UCSD-AML1 (cell line): ENCODE measurements at regions not wholly inside any gene's neighbourhood (a gene's known extent, or its start where the extent isn't known, plus 50 kb on each side); places are given as distances from the start of the nearest gene placed in this dataset.

Experiments
- DNase-seq: peaks from one replicate; lab custom pipeline; 2025; ENCODE audit not compliant: unreplicated experiment; lab: John Stamatoyannopoulos, UW

- DNase-seq: no peak
Observed at GRCh38 chr19:29098091-29098490, 114.9 kb downstream of the UQCRFS1 start.

- DNase-seq: no peak
Observed at GRCh38 chr19:29096896-29097295, 116.1 kb downstream of the UQCRFS1 start.

GRCh38 chr19:29093553-29093908, 119.4 kb downstream of the UQCRFS1 start:
- DNase-seq: no peak

GRCh38 chr19:29092712-29093552, 120.0 kb downstream of the UQCRFS1 start:
- DNase-seq: no peak

GRCh38 chr19:29090783-29091526, 122.0 kb downstream of the UQCRFS1 start:
- no peak for DNase-seq

GRCh38 chr19:29089315-29089870, 123.6 kb downstream of the UQCRFS1 start:
- no peak for DNase-seq

- DNase-seq: no peak
Observed at GRCh38 chr19:29088761-29089160, 124.2 kb downstream of the UQCRFS1 start.

- no peak for DNase-seq
Observed at GRCh38 chr19:29086646-29087045, 126.3 kb downstream of the UQCRFS1 start.

GRCh38 chr19:29086182-29086581, 126.8 kb downstream of the UQCRFS1 start:
- DNase-seq: no peak

- no peak for DNase-seq
Observed at GRCh38 chr19:29085630-29086029, 127.3 kb downstream of the UQCRFS1 start.

GRCh38 chr19:29085206-29085605, 127.7 kb downstream of the UQCRFS1 start:
- no peak for DNase-seq

GRCh38 chr19:29084266-29084665, 128.7 kb downstream of the UQCRFS1 start:
- no peak for DNase-seq

GRCh38 chr19:29083863-29084262, 129.1 kb downstream of the UQCRFS1 start:
- no peak for DNase-seq

GRCh38 chr19:29079356-29080032, 133.5 kb downstream of the UQCRFS1 start:
- DNase-seq: no peak

GRCh38 chr19:29076963-29077362, 136.0 kb downstream of the UQCRFS1 start:
- DNase-seq: no peak

- no peak for DNase-seq
Observed at GRCh38 chr19:29076161-29076560, 136.8 kb downstream of the UQCRFS1 start.

- no peak for DNase-seq
Observed at GRCh38 chr19:29075149-29075548, 137.8 kb downstream of the UQCRFS1 start.

GRCh38 chr19:29074579-29074978, 138.4 kb downstream of the UQCRFS1 start:
- no peak for DNase-seq

- DNase-seq: no peak
Observed at GRCh38 chr19:29067831-29068230, 145.1 kb downstream of the UQCRFS1 start.

- DNase-seq: no peak
Observed at GRCh38 chr19:29062475-29063435, 150.2 kb downstream of the UQCRFS1 start.
